GM10266 (cell line): ENCODE measurements at regions not wholly inside any gene's neighbourhood (a gene's known extent, or its start where the extent isn't known, plus 50 kb on each side); places are given as distances from the start of the nearest gene placed in this dataset.

Experiments used
- DNase-seq: peaks from one replicate; pipeline ENCODE4 v3.0.0; 2012; ENCODE audit errors: extremely low spot score
- CTCF ChIP-seq: IDR thresholded peaks from 2 replicates; pipeline ENCODE4 v1.5.1; 2012; ENCODE audit warnings: mild to moderate bottlenecking, low read depth; ENCODE audit not compliant: control insufficient read depth, insufficient read depth; ENCODE audit errors: missing control alignments

GRCh38 chr1:184825571-184825970 lies 70.9 kb upstream of the EDEM3 start:
- DNase-seq, result peak; percentile 20
- no peak for TF ChIP-seq CTCF

GRCh38 chr1:184824691-184825323 lies 70.1 kb upstream of the EDEM3 start:
- TF ChIP-seq CTCF, result no peak
- DNase-seq, result no peak

DNA sequence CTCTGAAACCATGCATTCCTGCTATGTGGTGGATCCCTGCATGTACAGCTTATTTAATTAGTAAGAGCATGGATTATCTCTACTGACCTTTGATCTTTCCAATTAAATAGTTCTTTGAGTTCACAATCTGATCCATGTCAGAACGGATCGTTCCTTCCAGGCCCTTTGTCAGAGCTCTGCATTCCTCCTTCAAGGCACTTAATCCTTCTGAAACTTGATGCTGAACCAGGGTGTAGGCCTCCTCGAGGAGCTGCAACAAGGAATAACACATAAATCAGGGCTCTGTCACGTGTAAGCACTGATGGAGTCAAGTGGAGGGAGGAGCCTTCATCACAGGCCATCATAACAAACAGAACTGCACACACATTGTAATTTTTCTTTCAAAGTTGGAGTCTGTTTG lies 68.4 kb upstream of the EDEM3 start:
- DNase-seq, result no peak

GRCh38 chr1:184822267-184822666 lies 67.6 kb upstream of the EDEM3 start:
- no peak for TF ChIP-seq CTCF
- DNase-seq, result no peak

More for the DNA sequence above, 68.4 kb upstream of the EDEM3 start:
- no peak for TF ChIP-seq CTCF

- DNase-seq, result no peak
- TF ChIP-seq CTCF, result no peak
Measured at GRCh38 chr1:184821658-184822057, 67.0 kb upstream of the EDEM3 start.

GRCh38 chr1:184820956-184821355 lies 66.3 kb upstream of the EDEM3 start:
- DNase-seq, result no peak
- no peak for TF ChIP-seq CTCF

DNA sequence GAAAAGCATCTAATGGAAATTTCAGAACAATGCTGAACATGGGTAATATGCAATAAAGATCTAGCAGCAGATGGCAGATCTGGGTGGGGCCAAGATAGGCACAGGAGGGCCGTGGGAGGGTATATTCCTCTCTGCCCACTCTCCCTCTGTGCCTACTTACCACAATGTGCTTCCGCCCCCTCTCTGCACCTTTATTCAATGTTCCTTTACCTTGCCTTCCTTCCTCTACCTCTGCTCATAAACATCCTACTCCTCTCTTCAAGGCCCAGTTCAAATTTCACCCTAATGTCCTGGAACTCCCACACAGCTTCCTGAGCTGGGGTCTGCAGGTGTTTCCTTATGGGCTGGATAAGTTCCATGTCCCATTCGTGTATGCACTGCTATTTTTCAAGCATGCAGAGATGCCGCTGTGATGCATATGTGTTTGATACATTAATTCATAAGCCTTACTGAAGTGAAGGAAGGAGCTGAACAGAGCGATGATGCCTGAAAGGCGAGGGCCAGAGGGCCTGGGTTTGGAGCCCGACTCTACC lies 65.6 kb upstream of the EDEM3 start:
- no peak for TF ChIP-seq CTCF
- no peak for DNase-seq
